ENCODE measurements at regions not wholly inside any gene's neighbourhood (a gene's known extent, or its start where the extent isn't known, plus 50 kb on each side); places are given as distances from the start of the nearest gene placed in this dataset.

- TF ChIP-seq POLR2A (IDR thresholded peaks at IDR 0.05): no peak
- no peak for TF ChIP-seq CTCF (IDR thresholded peaks at IDR 0.05)
These were observed 65.3 kb upstream of the MDFIC start for GRCh38 chr7:114856625-114857024.
